ENCODE measurements at regions not wholly inside any gene's neighbourhood (a gene's known extent, or its start where the extent isn't known, plus 50 kb on each side); places are given as distances from the start of the nearest gene placed in this dataset.

GRCh38 chr18:29838556-29838955, 1204.0 kb downstream of the DSC3 start:
- no peaks in the 10 kb centered on the region for H3K27me3 ChIP-seq (replicated peaks in 1 of 4; ENCODE audit: control extremely low read depth in 1 of 4, control insufficient read depth in 3 of 4, insufficient read depth in 4 of 4, low read length in 3 of 4)
- no peak overlapping the region for H3K27ac ChIP-seq (ENCODE audit: low read length in 2 of 2)
- intact Hi-C loops (cut with micrococcal nuclease) = no loop called here
- no peak overlapping the region for H3K9ac ChIP-seq (ENCODE audit: low read length)
- no peak for ATAC-seq (ENCODE audit: low read depth)
- no peaks in the 10 kb centered on the region for H3K4me1 ChIP-seq (ENCODE audit: control insufficient read depth in 2 of 2, insufficient read depth in 2 of 2, low read length in 2 of 2)
- Mint-ChIP-seq H3K9me3 (ENCODE audit: insufficient read depth) (peaks cover 3% of the 10 kb centered on the region), H3K4me1 (no peaks in the 10 kb centered on the region), H3K27me3 (no peaks in the 10 kb centered on the region), H3K4me3 (no peak overlapping the region), H3K27ac (no peak overlapping the region)
- H2AFZ ChIP-seq (ENCODE audit: insufficient read depth, low read depth, low read length, poor library complexity, severe bottlenecking) = no peak overlapping the region
- TF ChIP-seq EZH2 (IDR thresholded peaks at IDR 0.05; ENCODE audit: borderline replicate concordance, insufficient read depth, low read depth, low read length, poor library complexity, severe bottlenecking) (no peak), CTCF (IDR thresholded peaks at IDR 0.05) (no peak)
- H3K4me3 ChIP-seq (ENCODE audit: control extremely low read depth in 1 of 5, extremely low read depth in 1 of 5, insufficient read depth in 1 of 5, low read depth in 2 of 5, low read length in 4 of 5) = no peak overlapping the region
- H3K4me2 ChIP-seq (replicated peaks; ENCODE audit: low read depth, low read length, poor library complexity, severe bottlenecking) = no peak overlapping the region
- no peak for DNase-seq
- ChIA-PET CTCF (no interaction called here), POLR2A (no interaction called here)
- no peaks in the 10 kb centered on the region for H3K9me3 ChIP-seq (ENCODE audit: control extremely low read depth in 1 of 3, control insufficient read depth in 2 of 3, insufficient read depth in 1 of 3, low read length in 2 of 3)
- H4K20me1 ChIP-seq (ENCODE audit: control insufficient read depth, insufficient read depth, low read length, poor library complexity, severe bottlenecking) = no peaks in the 10 kb centered on the region
- no peaks in the 10 kb centered on the region for H3K79me2 ChIP-seq (ENCODE audit: control insufficient read depth, insufficient read depth, low read length)
- no peaks in the 10 kb centered on the region for H3K36me3 ChIP-seq (replicated peaks in 1 of 2; ENCODE audit: control extremely low read depth in 1 of 2, control insufficient read depth in 1 of 2, extremely low read depth in 1 of 2, insufficient read depth in 2 of 2, low read length in 1 of 2)
- WGBS (ENCODE audit: insufficient coverage) = no CpG with 5 or more reads among the region's 1 CpG

- H3K4me3 ChIP-seq (ENCODE audit: control extremely low read depth in 1 of 5, extremely low read depth in 1 of 5, insufficient read depth in 1 of 5, low read depth in 2 of 5, low read length in 4 of 5) = no peak overlapping the region
- Mint-ChIP-seq H3K27ac (no peak overlapping the region), H3K4me1 (no peaks in the 10 kb centered on the region), H3K27me3 (no peaks in the 10 kb centered on the region), H3K4me3 (no peak overlapping the region), H3K9me3 (ENCODE audit: insufficient read depth) (peaks cover 2% of the 10 kb centered on the region)
- POLR2A ChIA-PET = no interaction called here
- no peak for ATAC-seq (ENCODE audit: low read depth)
- DNase-seq = no peak
- no peaks in the 10 kb centered on the region for H3K79me2 ChIP-seq (ENCODE audit: control insufficient read depth, insufficient read depth, low read length)
- no peak overlapping the region for H3K9ac ChIP-seq (ENCODE audit: low read length)
- H2AFZ ChIP-seq (ENCODE audit: insufficient read depth, low read depth, low read length, poor library complexity, severe bottlenecking) = no peak overlapping the region
- TF ChIP-seq CTCF (IDR thresholded peaks at IDR 0.05) (no peak), EZH2 (IDR thresholded peaks at IDR 0.05; ENCODE audit: borderline replicate concordance, insufficient read depth, low read depth, low read length, poor library complexity, severe bottlenecking) (no peak)
- H3K27me3 ChIP-seq (replicated peaks in 1 of 4; ENCODE audit: control extremely low read depth in 1 of 4, control insufficient read depth in 3 of 4, insufficient read depth in 4 of 4, low read length in 3 of 4) = no peaks in the 10 kb centered on the region
- H3K4me2 ChIP-seq (replicated peaks; ENCODE audit: low read depth, low read length, poor library complexity, severe bottlenecking) = no peak overlapping the region
- H4K20me1 ChIP-seq (ENCODE audit: control insufficient read depth, insufficient read depth, low read length, poor library complexity, severe bottlenecking) = no peaks in the 10 kb centered on the region
- H3K4me1 ChIP-seq (ENCODE audit: control insufficient read depth in 2 of 2, insufficient read depth in 2 of 2, low read length in 2 of 2) = no peaks in the 10 kb centered on the region
- no CpG with 5 or more reads among the region's 1 CpG for WGBS (ENCODE audit: insufficient coverage)
- CTCF ChIA-PET = no interaction called here
- no peaks in the 10 kb centered on the region for H3K36me3 ChIP-seq (replicated peaks in 1 of 2; ENCODE audit: control extremely low read depth in 1 of 2, control insufficient read depth in 1 of 2, extremely low read depth in 1 of 2, insufficient read depth in 2 of 2, low read length in 1 of 2)
- H3K27ac ChIP-seq (ENCODE audit: low read length in 2 of 2) = no peak overlapping the region
- intact Hi-C loops (cut with micrococcal nuclease) = no loop called here
- H3K9me3 ChIP-seq (ENCODE audit: control extremely low read depth in 1 of 3, control insufficient read depth in 2 of 3, insufficient read depth in 1 of 3, low read length in 2 of 3) = peaks cover 0 to 4% (median 0%) of the 10 kb centered on the region in 3 donors
Measured at GRCh38 chr18:29823671-29824070, 1218.9 kb downstream of the DSC3 start.

All from B cell (primary cell).